ENCODE measurements at regions not wholly inside any gene's neighbourhood (a gene's known extent, or its start where the extent isn't known, plus 50 kb on each side); places are given as distances from the start of the nearest gene placed in this dataset.

DNA sequence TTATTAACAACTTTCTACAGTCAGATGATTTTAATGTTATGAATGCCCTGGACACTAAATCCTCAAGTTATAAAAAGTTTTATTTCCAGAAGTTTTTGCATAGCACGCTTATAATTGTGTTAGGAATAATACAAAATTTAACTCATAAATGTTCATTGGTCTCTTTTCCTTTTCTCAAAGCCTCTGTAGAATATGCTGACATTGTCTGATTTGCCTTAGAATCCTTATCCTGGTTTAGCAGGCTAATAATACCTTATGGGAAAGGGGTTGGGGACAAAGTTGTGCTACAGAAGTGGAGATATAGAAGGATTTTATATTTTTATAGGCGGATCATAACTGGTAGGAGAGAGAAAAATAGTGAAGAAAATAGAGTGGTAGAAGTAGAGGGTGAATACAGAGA, 1739.6 kb downstream of the OLFM4 start:
- TF ChIP-seq POLR2AphosphoS5 (IDR thresholded peaks at IDR 0.05), result no peak
- TF ChIP-seq, protein P1, sequence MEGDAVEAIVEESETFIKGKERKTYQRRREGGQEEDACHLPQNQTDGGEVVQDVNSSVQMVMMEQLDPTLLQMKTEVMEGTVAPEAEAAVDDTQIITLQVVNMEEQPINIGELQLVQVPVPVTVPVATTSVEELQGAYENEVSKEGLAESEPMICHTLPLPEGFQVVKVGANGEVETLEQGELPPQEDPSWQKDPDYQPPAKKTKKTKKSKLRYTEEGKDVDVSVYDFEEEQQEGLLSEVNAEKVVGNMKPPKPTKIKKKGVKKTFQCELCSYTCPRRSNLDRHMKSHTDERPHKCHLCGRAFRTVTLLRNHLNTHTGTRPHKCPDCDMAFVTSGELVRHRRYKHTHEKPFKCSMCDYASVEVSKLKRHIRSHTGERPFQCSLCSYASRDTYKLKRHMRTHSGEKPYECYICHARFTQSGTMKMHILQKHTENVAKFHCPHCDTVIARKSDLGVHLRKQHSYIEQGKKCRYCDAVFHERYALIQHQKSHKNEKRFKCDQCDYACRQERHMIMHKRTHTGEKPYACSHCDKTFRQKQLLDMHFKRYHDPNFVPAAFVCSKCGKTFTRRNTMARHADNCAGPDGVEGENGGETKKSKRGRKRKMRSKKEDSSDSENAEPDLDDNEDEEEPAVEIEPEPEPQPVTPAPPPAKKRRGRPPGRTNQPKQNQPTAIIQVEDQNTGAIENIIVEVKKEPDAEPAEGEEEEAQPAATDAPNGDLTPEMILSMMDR (IDR thresholded peaks at IDR 0.05), result no peak
- no peak for TF ChIP-seq POLR2A (IDR thresholded peaks at IDR 0.05)
- no peak for TF ChIP-seq EP300 (IDR thresholded peaks at IDR 0.05)

All from sigmoid colon (tissue), 4 donors.